Anterior cingulate cortex (tissue), 58 donors: ENCODE measurements at regions not wholly inside any gene's neighbourhood (a gene's known extent, or its start where the extent isn't known, plus 50 kb on each side); places are given as distances from the start of the nearest gene placed in this dataset.
"Not testable (repeated sequence)": the region's sequence is repeated elsewhere in the genome, so short reads cannot be mapped to it uniquely, and the experiment has no call there.

Experiments
- DNase-seq, 58 donors: peaks; one replicate each; lab custom pipeline; 2025; lab: John Stamatoyannopoulos, UW

DNA sequence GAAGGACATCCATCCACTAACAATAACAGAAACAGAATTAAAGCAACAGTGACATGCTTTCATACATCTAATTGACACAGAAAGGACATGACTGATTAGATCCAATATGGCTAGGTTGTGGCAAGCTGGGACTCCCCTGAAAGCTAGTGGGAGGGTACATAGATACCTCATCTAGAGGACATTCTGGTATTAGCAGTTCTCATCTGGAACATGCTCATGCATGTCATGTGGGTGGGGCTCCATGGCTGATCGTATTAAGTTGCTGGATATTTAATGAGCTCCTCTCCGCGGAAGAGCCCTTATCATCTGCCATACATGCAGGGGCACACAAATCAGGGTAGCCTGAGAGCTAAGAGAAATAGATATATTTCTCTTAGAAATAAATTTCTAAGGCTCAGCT, 358.9 kb downstream of the ICE1 start:
- DNase-seq, result no peak

DNA sequence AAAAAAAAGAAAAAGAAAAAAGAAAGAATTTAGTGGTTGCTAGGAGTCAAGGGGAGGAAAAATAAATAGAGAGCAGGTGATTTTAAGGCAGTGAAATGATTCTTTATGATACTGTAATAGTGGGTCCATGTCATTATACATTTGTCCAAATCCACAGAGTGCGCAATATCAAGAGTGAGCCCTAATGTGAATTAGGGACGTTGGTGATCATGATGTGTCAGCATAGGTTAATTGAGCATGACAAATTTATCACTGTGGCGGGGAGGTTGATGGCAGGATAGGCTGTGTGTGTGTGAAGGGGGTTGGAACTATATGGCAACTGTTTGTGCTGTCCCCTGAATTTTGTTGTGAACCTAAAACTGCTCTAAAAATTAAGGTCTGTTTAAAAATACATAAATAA, 357.8 kb downstream of the ICE1 start:
- DNase-seq, result no peak

GRCh38 chr5:5777013-5777412, 354.5 kb downstream of the ICE1 start:
- no peak for DNase-seq

- DNase-seq, result no peak
Measured at GRCh38 chr5:5772202-5772601, 349.7 kb downstream of the ICE1 start.

GRCh38 chr5:5770825-5771224, 348.3 kb downstream of the ICE1 start:
- DNase-seq, result no peak

- DNase-seq, result peak in 20 of 58 donors; percentile 1 to 40 (median 7)
Measured at GRCh38 chr5:5767286-5767928, 344.9 kb downstream of the ICE1 start.

GRCh38 chr5:5765066-5765850, 342.8 kb downstream of the ICE1 start:
- DNase-seq, result no peak

GRCh38 chr5:5764246-5764645, 341.8 kb downstream of the ICE1 start:
- DNase-seq, result no peak

- DNase-seq, result no peak
Measured at GRCh38 chr5:5756762-5757161, 334.3 kb downstream of the ICE1 start.

DNA sequence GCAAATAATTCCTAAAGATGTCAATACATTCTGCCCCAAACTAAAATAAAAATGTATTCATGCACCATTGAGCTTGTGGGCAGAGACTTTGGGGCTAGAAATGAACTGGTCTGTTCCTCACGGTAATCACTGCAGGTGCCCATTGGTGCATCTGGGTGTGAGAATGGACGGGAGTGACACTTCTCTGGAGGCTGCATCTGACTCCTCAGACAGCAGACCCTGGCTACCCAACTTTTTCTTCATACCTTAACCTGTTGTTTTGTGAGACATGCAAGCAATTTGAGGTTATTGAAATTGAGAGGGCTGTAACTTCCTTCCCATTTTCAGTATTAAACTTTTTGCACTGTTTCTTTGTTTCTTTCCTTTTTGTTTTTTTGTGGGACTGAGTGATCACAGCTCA, 333.4 kb downstream of the ICE1 start:
- no peak for DNase-seq

- no peak for DNase-seq
Measured at GRCh38 chr5:5752844-5753243, 330.4 kb downstream of the ICE1 start.

GRCh38 chr5:5751987-5752386, 329.5 kb downstream of the ICE1 start:
- DNase-seq, result no peak

DNA sequence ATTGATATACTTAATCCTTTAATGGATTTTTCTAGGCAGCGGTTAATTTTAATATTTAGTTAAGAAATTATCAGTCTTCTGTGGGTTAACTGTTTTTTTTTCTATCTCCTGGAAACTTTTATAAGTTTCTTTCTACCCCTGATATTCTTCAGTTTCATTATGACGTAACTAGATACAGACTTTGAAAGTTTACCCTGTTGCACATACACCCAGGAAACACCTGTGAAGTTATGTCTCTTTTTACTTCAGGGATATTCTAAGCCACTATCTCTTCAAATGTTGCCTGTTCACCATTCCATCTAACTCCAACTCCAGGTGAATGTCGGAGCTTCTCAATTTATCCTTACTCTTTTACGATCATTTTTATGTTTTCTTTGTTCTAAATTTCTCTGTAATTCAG, 329.0 kb downstream of the ICE1 start:
- no peak for DNase-seq

- DNase-seq, result no peak
Measured at GRCh38 chr5:5741418-5741817, 318.9 kb downstream of the ICE1 start.

- no peak for DNase-seq
Measured at GRCh38 chr5:5739490-5739945, 317.0 kb downstream of the ICE1 start.

DNA sequence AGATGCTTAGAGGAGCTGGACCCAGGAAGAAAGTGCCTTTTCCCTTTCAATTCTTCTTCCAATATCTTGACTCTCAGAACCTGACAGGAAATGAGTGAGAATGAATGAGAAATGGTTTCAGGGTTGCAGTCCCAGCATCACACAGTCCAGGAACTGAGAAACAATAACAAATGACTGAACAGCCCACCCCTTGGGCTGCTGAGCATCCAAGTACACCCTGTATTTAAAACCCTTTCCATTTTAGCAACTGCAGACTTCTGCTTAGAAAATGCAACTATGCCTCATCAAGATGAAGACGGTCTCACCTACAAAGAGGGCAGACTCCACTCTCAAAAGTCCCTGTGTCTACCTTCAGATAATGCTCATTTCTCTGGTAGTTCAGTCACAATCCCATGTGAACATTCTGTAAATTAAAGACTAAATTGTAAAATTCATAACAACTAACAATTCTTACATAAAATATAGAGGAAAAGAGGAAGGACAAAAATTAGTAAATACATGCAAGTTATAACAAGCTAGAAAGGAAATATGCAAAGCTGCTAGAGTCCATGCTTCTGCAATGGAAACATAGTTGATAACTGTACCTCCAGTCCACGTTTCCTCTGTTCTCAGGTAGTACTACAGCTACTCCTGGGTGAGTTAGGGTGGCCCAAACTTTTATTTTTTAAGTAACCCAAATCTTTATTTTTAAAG, 316.5 kb downstream of the ICE1 start:
- DNase-seq, result no peak

- no peak for DNase-seq
Measured at GRCh38 chr5:5736007-5736406, 313.5 kb downstream of the ICE1 start.

GRCh38 chr5:5733058-5733457, 310.6 kb downstream of the ICE1 start:
- not testable (repeated sequence) for DNase-seq

- no peak for DNase-seq
Measured at GRCh38 chr5:5726401-5726800, 303.9 kb downstream of the ICE1 start.

DNA sequence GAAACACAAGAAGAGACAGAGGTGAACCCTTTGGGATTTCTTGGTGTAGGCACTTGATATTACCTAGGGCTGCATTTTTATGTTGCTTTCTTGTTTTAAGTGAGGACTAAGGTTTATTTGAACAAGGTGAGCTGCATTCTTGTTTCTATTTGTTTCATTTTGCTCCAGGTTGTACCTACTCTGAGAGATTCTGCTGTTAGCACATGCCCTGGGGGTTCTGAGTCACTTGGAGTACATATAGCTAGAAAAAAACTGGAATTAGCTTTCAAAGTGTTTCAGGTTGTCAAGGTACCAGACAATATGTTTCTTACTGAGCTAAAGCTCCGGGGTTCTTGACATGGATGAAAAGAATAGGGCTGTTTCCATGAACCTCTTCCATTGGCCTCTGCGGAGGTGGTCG, 299.4 kb downstream of the ICE1 start:
- no peak for DNase-seq

DNA sequence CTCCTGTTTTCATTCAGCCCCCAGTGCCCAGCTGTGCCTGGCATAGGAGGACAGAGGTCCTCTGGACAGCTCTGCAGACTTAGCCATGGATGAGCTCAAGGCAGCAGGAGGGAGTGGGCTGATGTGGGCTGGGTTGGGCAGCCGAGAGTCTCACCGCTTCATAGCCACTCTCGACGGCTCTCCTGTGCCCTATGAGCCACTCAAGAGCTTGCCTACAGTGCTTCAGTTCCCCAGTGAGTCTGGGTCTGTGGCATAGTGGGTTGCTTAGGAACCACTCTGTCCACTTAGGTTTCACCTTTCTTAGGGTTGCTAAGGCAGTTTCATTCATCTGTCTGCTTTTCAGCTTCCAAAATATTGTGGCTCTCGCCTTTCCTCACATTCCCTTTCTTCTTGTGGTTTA, 296.8 kb downstream of the ICE1 start:
- no peak for DNase-seq

DNA sequence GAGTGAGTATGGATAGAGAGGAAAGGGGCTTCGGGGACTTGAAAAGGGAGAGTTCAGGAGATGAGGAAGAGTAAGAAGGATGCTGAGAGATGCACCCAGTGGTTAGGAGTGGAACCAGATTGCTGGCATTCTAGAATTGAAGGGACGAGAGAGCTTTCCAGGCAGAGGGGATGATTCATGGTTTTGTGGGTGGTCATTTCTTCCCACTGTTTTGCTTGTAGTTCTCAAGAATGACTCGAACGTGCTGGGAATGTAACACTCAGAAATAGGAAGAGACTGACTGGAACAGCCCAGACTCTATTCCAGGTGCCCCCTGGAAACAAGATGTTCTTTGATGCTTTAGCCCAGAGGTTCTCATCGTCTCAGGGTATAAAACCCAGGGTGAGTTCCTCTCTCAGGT, 294.2 kb downstream of the ICE1 start:
- DNase-seq, result peak in 6 of 58 donors; percentile 2 to 54 (median 16)
